GM11168 (cell line): ENCODE measurements at regions not wholly inside any gene's neighbourhood (a gene's known extent, or its start where the extent isn't known, plus 50 kb on each side); places are given as distances from the start of the nearest gene placed in this dataset.

Experiments
- in situ Hi-C: fragments of 300-500 bp; cut with MboI; formaldehyde crosslinking; loops from one replicate; pipeline ENCODE4 v1.12.0; 2022; ENCODE audit warnings: low sequenced_read_pairs; ENCODE audit not compliant: unreplicated experiment

DNA sequence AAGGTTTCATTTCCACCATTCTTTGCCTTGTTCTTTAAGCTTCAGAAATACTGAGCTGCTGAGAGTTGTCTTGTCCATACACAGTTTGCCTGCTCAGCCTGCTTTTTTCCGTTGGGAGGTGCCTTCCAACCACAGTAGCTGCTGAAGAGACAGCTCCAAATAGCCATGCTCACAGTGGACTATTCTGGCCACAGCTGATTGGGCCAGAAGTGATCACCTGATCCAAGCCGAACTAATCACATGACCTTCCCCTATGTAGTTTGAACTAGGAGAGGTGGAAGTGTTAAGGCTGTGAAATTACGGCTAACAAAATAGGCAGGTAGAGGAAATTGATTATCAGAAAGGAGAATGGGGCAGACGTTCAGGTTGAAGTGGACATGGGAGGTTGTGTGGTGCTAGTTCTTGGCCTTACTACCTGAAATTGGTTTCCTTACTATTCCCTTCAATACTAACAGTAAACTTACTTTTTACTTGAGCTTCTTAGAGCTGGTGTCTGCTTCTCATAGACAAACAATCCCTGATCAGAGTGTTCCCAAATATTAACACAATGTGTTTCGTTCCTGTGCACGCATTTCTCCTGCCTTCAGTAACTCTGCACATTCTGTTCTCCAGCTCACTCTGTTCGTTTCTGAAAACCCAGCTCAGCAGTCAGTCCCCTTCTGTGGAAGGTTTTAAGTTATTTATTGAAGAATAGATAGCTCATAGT is 136.1 kb downstream of the RWDD3 start:
- in situ Hi-C loops = no loop called here

DNA sequence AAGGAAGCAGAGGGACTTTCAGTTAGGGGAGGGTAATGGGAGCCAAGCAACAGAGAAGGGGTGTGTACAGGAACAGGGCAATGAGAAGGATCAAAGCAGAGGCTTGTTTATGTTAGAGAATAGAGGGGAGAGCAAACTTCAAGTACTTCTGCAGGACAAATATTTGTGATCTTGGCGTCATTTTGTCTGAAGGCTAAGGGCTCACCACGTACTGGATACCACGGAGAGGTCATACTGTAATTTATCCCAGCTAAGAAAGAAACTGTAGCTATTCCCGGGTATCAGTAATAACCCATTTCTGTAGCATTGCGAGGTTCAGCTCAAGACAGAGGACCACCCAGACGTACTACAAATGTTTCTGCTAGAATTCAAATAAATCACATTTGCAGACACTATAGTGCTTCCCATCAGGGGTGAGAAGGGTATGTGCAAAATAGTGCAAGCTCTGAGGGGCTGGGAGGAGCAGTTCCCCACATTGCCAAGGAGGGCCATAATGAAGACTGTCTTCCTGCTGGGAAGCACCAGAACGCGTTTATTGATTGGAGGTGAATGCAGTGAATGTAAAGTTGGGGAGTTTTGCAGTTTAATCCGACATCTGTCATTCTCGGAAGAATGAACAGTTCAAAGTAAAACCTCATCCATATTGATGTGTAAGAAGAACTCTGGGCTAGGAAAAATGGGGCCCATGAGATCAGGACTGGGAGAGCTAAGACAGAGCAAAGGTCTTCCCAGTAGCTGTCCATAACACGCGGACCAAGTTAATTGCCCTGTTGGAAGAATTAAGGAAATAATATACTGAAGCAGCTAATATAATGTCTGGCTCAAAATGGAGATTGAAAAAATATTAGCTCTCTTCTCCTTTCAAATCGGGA is 136.9 kb downstream of the RWDD3 start:
- in situ Hi-C loops = no loop called here

- in situ Hi-C loops = no loop called here
Measured at GRCh38 chr1:95371666-95372282, 137.8 kb downstream of the RWDD3 start.

- in situ Hi-C loops = no loop called here
Measured at GRCh38 chr1:95375174-95375573, 141.2 kb downstream of the RWDD3 start.

- in situ Hi-C loops = no loop called here
Measured at GRCh38 chr1:95380909-95381308, 146.9 kb downstream of the RWDD3 start.

GRCh38 chr1:95382000-95382786 is 148.2 kb downstream of the RWDD3 start:
- in situ Hi-C loops = no loop called here

DNA sequence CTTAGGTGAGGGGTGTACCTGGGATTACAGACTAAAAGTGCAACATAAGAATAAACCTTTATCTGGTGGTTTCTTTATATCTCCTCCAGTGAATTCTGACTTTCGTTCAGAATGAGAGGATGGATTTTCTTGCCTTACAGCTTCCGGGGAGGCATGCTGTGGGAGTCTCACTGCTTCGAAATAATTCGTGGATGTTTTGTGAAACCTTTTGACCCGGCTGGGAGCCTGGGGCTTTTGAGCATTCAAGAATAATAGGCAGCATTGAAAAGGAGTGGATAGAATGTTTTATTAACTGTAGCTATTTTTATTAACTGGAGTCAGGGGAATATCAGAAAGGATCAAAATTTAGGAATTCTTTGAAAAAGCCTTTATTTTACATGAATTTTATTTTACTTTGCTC is 149.1 kb downstream of the RWDD3 start:
- in situ Hi-C loops = no loop called here

- in situ Hi-C loops = no loop called here
Measured at GRCh38 chr1:95384567-95384966, 150.6 kb downstream of the RWDD3 start.

DNA sequence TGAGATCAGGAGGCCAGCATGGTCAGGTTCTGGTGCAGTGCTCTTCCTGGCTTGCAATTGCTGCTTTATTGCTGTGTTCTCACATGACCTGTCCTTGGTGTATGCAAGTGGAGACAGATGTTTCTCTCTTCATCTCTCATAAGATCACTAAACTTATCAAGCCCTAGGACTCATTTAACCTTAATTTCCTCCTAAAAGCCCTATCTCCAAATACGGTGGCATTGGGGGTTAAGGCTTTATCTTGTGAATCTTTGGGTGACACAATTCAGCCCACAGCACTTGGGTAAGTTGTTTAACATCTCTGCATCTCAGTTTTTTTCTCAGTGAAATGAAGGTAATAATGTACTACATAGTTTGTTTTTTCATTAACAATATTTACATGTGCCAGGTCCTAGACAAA is 152.4 kb downstream of the RWDD3 start:
- in situ Hi-C loops = no loop called here

DNA sequence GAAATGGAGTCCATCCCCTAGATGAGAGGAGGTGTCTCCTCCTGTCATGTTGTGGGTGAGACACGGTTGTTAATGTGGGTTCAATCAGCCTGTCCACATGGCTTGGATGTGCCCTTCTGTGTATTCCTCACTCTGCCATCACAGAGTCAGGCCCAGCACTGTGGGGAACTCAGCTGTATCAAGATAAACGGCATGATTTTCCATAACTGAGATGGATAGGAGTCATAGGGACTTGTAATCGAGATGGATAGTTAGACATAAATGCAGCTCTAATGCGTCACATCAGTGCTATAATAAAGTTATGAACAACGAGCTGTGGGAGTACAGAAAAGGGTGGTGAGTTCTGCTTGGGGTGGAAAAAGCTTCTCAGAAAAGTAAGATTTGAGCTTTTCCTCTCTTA is 152.9 kb downstream of the RWDD3 start:
- in situ Hi-C loops = no loop called here

DNA sequence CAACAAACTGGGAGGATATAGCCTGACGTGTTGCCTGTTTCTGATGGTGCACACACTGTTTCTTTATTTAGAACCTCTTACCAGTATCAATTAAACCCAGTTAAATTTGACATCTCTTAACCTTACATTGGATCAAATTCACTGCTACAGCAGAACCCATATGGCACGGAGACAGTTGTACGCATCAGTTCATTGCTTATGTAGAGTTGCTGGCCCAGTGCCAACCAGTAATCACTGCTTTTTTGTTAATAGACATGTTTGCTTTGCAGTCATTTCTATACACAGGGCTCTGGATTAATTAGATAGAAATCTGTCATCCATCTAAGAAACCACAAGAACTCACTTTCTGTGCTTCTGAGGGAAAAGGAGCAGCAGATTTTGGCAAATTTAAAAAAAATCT is 154.0 kb downstream of the RWDD3 start:
- in situ Hi-C loops = no loop called here

- in situ Hi-C loops = no loop called here
Measured at GRCh38 chr1:95393434-95393833, 159.4 kb downstream of the RWDD3 start.

DNA sequence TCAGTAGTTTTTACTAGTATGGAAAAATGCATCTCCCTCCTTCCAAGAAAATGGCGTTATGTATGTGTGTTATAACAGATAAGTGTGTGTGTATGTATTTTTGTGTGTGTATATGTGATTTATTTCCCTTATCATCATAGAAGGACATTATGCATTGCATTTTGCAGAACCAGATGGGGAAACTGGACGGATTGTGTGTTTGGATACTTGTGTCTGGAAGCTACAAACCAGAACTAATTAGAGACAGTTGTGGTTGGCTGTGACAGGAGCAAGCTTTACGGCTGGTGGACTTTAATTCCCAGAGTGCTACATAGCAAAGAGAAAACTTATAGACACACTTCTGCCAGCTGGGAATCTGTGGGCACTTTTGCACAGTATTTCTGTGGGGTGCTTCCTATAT is 162.5 kb downstream of the RWDD3 start:
- in situ Hi-C loops = no loop called here

DNA sequence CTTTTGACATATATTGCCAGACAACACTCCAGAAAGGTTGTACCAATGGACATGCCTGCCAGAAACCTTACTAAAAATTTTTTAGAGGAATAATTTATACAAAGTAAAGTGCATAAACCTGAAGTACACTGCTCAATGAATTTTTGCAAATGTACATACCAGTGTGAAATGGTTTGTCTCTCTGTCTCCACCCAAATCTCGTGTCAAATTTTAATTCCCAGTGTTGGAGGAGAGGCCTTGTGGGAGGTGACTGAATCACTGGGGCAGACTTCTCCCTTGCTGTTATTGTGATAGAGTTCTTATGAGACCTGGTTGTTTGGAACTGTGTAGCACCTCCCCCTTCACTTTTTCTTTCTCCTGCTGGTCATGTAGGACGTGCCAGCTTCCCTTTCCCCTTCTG is 168.8 kb downstream of the RWDD3 start:
- in situ Hi-C loops = no loop called here

GRCh38 chr1:95406279-95406678 is 172.3 kb downstream of the RWDD3 start:
- in situ Hi-C loops = no loop called here

GRCh38 chr1:95407131-95407885 is 173.3 kb downstream of the RWDD3 start:
- in situ Hi-C loops = no loop called here

DNA sequence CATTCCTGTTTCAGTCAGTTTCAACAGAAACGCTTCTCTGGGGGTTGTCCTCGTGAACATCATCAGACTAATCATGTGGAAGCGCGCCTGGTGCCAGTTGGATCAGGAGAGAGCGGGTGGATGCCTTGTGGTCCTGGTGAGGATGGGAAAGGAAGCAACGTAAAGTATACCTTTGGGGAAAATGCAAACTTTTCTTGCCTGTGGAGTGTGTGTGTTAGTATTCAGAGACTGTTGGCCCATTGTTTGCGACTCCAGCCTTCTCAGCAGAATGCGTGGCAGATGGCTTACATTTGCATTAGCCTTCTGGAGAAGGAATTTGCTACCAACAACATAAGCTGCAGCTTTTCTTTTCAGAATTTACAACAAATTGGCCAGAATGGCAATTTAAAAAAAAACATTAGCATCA is 173.9 kb downstream of the RWDD3 start:
- in situ Hi-C loops = no loop called here

DNA sequence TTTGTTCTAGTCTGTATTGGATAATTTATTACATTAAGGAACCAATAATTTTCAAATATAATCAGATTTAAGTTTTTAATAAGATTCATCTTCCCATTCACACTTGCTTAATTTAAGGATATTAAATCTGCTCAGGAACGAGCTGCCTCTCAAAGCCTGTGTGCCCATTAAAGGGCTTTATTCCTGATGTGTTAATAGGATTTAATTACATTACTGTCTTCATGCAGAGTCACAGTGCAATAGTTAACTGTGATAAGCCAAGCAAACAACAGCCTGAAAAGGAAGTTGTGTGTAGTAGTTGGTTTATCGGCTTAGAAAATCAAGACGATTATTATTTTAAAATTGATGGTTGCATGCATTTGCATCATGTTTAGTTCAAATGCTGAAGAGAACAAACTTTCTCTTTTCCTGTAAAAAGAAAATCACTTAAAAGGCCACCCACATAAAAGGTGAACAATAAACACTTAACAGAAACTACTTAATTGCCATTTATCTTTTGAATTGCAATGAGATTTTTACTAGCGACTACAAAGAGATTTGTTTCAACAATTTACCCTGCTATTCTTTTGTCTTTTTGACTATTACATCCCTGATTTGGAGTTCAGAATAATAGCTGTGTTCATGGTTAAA is 174.6 kb downstream of the RWDD3 start:
- in situ Hi-C loops = no loop called here

DNA sequence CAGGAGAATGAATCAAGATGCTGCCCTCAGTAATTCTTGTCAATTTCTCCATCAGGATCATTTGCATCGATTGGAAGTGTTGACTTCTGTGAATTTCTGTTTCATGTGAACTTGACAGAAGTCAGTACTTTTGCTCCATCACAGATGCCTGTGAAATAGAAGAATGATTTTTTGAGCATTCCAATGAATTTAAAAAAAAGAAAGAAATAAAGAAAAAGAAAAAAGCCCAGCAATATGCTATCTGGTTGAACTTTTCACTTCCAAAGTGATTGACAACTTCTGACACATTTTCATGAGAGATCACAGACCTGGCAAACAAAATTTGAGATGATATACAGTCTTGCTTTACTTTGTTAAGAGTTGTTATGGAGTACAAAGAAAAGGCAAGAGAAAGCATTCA is 175.3 kb downstream of the RWDD3 start:
- in situ Hi-C loops = no loop called here
